Gastrocnemius medialis (tissue), 4 donors: ENCODE measurements at regions not wholly inside any gene's neighbourhood (a gene's known extent, or its start where the extent isn't known, plus 50 kb on each side); places are given as distances from the start of the nearest gene placed in this dataset.

ENCODE experiments used
- ATAC-seq, 2 donors: fragments of 150-250 bp; one replicate each; pipeline ENCODE4 v1.9.1; 2016
- DNase-seq, 2 donors: peaks; one replicate each; pipeline ENCODE4 v3.0.0-alpha.2; 2019
- H3K27ac ChIP-seq, 4 donors: fragments of 200-600 bp; sonication (generic); 1 replicate in 1 of 4; 2 replicates in 3 of 4; pipeline ENCODE4 v1.5.1; 2016 to 2018; ENCODE audit warnings: mild to moderate bottlenecking in 2 of 4, moderate library complexity in 1 of 4
- H3K27me3 ChIP-seq, 3 donors: fragments of 200-600 bp; sonication (generic) in 2 of 3; 1 replicate in 1 of 3; 2 replicates in 2 of 3; pipeline versions ENCODE4 v1.5.1 to v1.6.0; 2016 to 2019; ENCODE audit warnings: mild to moderate bottlenecking in 1 of 3, moderate library complexity in 1 of 3
- H3K36me3 ChIP-seq, 2 donors: fragments of 200-600 bp; sonication (generic) in 1 of 2; one replicate each; pipeline ENCODE4 v1.5.1; 2017 to 2018
- H3K4me1 ChIP-seq, 2 donors: fragments of 200-600 bp; sonication (generic) in 1 of 2; one replicate each; pipeline ENCODE4 v1.5.1; 2016 to 2017; ENCODE audit warnings: mild to moderate bottlenecking in 2 of 2
- H3K4me3 ChIP-seq, 4 donors: fragments of 200-600 bp; sonication (generic) in 3 of 4; 1 replicate in 1 of 4; 2 replicates in 3 of 4; pipeline ENCODE4 v1.5.1; 2016 to 2019; ENCODE audit warnings: mild to moderate bottlenecking in 2 of 4
- H3K9me3 ChIP-seq, 3 donors: fragments of 200-600 bp; sonication (generic) in 2 of 3; 1 replicate in 1 of 3; 2 replicates in 2 of 3; pipeline ENCODE4 v1.5.1; 2016 to 2019
- CTCF ChIP-seq, 5 experiments: fragments of 450-650 bp in 3 of 5; fragments of 200-600 bp in 2 of 5; sonication (generic) in 2 of 5; IDR thresholded peaks in 4 of 5; conservative IDR thresholded peaks in 1 of 5; 1 replicate in 4 of 5; 2 replicates in 1 of 5; pipeline ENCODE4 v1.5.1; 2016 to 2019; ENCODE audit warnings: antibody characterized with exemption in 5 of 5, mild to moderate bottlenecking in 3 of 5, moderate library complexity in 3 of 5
- POLR2A ChIP-seq, 2 donors: fragments of 450-650 bp; IDR thresholded peaks; one replicate each; pipeline ENCODE4 v1.6.1; 2017; ENCODE audit warnings: antibody characterized with exemption in 2 of 2, mild to moderate bottlenecking in 2 of 2, moderate library complexity in 2 of 2
- in situ Hi-C, 4 donors: fragments of 200-750 bp; cut with MboI; loops; one replicate each; pipeline versions ENCODE4 v1.15.0 to v1.8.0; 2017; ENCODE audit warnings: low sequenced_read_pairs in 4 of 4
- intact Hi-C: fragments of 100-400 bp; cut with DNase I; formaldehyde crosslinking; loops from one replicate; pipeline ENCODE4 v1.15.1; 2023; ENCODE audit warnings: low total_unique reads

DNA sequence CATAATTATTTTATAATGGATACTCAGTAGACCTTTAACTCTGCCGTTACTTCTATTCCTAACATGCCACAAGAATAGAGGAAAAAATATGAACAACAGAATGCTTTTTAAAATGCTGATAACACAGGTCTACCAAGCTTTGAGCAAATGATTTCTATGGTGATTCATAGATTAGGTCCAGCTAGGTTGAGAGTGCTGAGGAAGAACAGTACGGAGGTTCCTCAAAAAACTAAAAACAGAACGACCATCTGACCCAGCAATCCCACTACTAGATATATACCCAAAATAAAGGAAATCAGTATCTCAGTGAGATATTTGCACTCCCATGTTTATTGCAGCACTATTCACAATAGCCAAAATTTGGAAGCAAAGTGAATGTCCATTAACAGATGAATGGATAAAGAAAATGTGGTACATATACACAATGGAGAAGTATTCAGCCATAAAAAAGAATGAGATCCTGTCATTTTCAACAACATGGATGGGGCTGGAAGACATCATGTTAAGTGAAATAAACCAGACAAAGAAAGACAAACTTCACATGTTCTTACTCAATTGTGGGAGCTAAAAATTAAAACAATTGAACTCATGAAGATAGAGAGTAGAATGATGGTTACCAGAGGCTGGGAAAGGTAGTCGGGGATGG lies 111.6 kb upstream of the SERTAD2 start:
- Histone ChIP-seq H3K9me3 (no peaks in the 10 kb centered on the region), H3K27me3 (no peaks in the 10 kb centered on the region), H3K27ac (no peak overlapping the region), H3K4me1 (peaks cover 4 to 13% of the 10 kb centered on the region in 2 donors), H3K36me3 (no peaks in the 10 kb centered on the region), H3K4me3 (no peak overlapping the region)
- intact Hi-C loops (loop anchor here (5.0 kb wide), 1 partner anchor 67 kb away; no protein-coding TSS in a partner anchor), in situ Hi-C loops (loop anchor here in 2 of 4 donors (10.0 kb wide), 2 partner anchors 90 to 110 kb away; partner anchors contain the start of gene SERTAD2 (in 1 of the 2))
- DNase-seq (no peak), ATAC-seq (no peak)
- no peak for TF ChIP-seq CTCF (IDR thresholded peaks at IDR 0.05 in 4 of 5, conservative IDR thresholded peaks at IDR 0.05 in 1 of 5)
- TF ChIP-seq POLR2A (IDR thresholded peaks at IDR 0.05): no peak

DNA sequence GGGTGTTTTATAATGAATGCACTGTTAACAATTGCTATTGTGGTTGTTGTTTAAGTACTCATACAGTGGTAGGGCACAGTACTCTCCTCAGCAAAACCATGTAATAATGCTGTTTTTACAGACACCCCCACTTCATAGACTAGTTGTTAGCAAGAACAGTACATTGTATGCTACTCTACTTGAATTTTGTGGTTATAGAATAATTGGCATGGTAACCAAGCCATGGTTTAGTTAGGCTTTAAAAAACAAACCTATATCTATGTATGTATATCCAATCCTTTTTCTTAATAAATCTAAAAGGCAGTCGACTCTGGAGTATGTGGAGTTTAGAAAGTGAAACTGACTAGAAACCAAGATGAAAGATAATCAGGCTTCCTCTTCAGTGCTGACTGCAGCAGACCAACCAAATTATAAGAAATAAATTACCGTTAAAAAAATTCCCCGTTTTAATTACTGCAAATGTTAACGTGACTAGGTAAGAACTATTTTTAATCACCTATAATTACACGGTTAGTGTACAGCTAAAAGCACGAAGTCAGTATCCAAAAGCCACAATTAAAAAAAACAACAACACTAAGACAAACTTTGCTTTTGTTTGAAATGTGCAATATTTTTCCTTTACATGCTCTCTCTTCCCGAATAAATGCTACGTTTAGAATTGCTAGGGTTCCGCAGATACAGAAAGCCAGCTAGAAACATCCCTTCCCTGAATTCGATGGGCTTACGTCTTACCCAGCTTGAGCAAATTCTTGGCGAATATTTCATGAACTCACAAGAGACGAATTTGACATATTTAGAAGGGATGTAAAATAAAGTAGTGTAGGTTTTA lies 113.3 kb upstream of the SERTAD2 start:
- peak in 1 of 2 donors; percentile 32 for ATAC-seq
- TF ChIP-seq POLR2A (IDR thresholded peaks at IDR 0.05): no peak
- no peak for TF ChIP-seq CTCF (IDR thresholded peaks at IDR 0.05 in 4 of 5, conservative IDR thresholded peaks at IDR 0.05 in 1 of 5)
- H3K27ac ChIP-seq: peak overlapping the region; percentile 93 to 99 (median 97)
- DNase-seq: no peak
- intact Hi-C loops: loop anchor here (1.0 to 5.0 kb wide), 4 partner anchors 16 to 122 kb away; no protein-coding TSS in a partner anchor
- H3K4me1 ChIP-seq: peaks cover 4 to 13% of the 10 kb centered on the region in 2 donors
- in situ Hi-C loops: loop anchor here in 2 of 4 donors (10.0 kb wide), 2 partner anchors 88 to 112 kb away; partner anchors contain the start of gene SERTAD2 (in 1 of the 2)
- H3K27me3 ChIP-seq: no peaks in the 10 kb centered on the region
- H3K9me3 ChIP-seq: no peaks in the 10 kb centered on the region
- peak overlapping the region; percentile 77 to 91 (median 84) for H3K4me3 ChIP-seq
- no peaks in the 10 kb centered on the region for H3K36me3 ChIP-seq

DNA sequence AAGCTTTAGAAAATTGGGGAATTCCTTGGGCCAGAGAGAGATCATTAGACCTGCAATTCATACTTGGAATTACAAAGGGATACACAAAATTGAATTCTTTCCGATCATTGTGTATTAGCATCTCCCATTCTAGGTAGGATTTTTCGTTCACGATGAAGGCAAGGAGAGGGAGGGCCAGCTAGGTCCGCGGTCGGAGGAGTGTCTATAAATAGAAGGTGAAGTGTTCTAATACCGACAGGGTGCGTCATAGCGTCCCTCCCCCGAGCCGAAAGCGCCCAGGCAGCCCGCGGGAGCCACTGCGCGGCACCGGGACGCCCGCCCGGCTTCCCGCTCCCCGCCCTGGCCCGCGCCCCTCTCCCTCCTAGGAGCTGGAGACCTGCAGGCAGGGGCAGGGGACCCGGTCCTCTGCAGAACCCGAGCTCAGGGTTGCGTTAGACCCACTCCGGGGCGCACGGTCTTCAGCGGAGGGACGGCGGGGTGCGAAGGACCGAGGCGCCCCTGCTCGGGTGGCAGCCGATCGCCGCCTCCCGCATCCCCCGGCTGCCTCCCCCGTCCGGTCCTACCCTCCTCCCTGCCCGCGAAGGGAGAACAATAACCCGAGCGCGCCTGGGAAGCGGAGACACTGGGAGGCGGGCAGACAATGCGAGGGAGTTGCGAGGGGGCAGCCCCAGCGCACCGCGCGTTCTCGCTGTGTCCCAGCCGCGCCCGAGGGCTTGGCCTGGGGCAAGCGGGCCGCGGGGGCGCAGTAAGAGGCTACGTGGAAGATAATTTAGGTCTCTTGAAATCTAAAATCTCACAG lies 114.2 kb upstream of the SERTAD2 start:
- H3K36me3 ChIP-seq: no peaks in the 10 kb centered on the region
- intact Hi-C loops: loop anchor here (1.0 to 5.0 kb wide), 4 partner anchors 17 to 123 kb away; no protein-coding TSS in a partner anchor
- TF ChIP-seq CTCF (IDR thresholded peaks at IDR 0.05 in 4 of 5, conservative IDR thresholded peaks at IDR 0.05 in 1 of 5) (peak in 1 of 5 experiments; percentile 10), POLR2A (IDR thresholded peaks at IDR 0.05) (peak; percentile 89 to 90)
- H3K4me1 ChIP-seq: peaks cover 4 to 13% of the 10 kb centered on the region in 2 donors
- no peaks in the 10 kb centered on the region for H3K9me3 ChIP-seq
- no peaks in the 10 kb centered on the region for H3K27me3 ChIP-seq
- H3K27ac ChIP-seq: peak overlapping the region; percentile 93 to 99 (median 97)
- in situ Hi-C loops: loop anchor here in 2 of 4 donors (10.0 kb wide), 2 partner anchors 87 to 113 kb away; partner anchors contain the start of gene SERTAD2 (in 1 of the 2)
- peak overlapping the region; percentile 77 to 91 (median 84) for H3K4me3 ChIP-seq
- DNase-seq (peak; percentile 88 to 89), ATAC-seq (peak; percentile 98)

GRCh38 chr2:64768491-64769005 lies 114.8 kb upstream of the SERTAD2 start:
- in situ Hi-C loops: loop anchor here in 2 of 4 donors (10.0 kb wide), 2 partner anchors 86 to 114 kb away; partner anchors contain the start of gene SERTAD2 (in 1 of the 2)
- no peaks in the 10 kb centered on the region for H3K36me3 ChIP-seq
- H3K4me3 ChIP-seq: peak overlapping the region; percentile 77 to 91 (median 84)
- H3K9me3 ChIP-seq: no peaks in the 10 kb centered on the region
- H3K27me3 ChIP-seq: no peaks in the 10 kb centered on the region
- intact Hi-C loops: loop anchor here (5.0 kb wide), 1 partner anchor 64 kb away; no protein-coding TSS in a partner anchor
- no peak for DNase-seq
- peak overlapping the region; percentile 93 to 99 (median 97) for H3K27ac ChIP-seq
- TF ChIP-seq POLR2A (IDR thresholded peaks at IDR 0.05) (no peak), CTCF (IDR thresholded peaks at IDR 0.05 in 4 of 5, conservative IDR thresholded peaks at IDR 0.05 in 1 of 5) (no peak)
- H3K4me1 ChIP-seq: peaks cover 4 to 13% of the 10 kb centered on the region in 2 donors
- peak in 1 of 2 donors; percentile 3 for ATAC-seq
